GM18499 (cell line): ENCODE measurements at regions not wholly inside any gene's neighbourhood (a gene's known extent, or its start where the extent isn't known, plus 50 kb on each side); places are given as distances from the start of the nearest gene placed in this dataset.
"Not testable (repeated sequence)": the region's sequence is repeated elsewhere in the genome, so short reads cannot be mapped to it uniquely, and the experiment has no call there.

Experiments
- ATAC-seq: cut with Tn5 transposase; IDR thresholded peaks from one replicate; pipeline ENCODE4 v1.9.1; 2021; ENCODE audit warnings: moderate number of reproducible peaks; ENCODE audit not compliant: insufficient read depth, unreplicated experiment

DNA sequence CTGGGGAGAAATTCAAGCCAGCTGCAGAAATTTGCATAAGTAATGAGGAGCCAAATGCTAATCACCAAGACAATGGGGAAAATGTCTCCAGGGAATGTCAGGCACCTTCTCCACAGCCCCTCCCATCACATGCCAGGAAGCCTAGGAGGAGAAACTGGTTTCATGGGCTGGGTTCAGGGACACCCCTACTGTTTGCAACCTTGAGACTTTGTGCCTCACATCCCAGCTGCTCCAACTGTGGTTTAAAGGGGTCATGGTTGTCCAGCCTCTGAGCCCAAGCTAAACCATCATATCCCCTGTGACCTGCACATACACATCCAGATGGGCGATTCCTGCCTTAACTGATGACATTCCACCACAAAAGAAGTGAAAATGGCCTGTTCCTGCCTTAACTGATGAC, 258.4 kb upstream of the GULP1 start:
- ATAC-seq, result not testable (repeated sequence)

DNA sequence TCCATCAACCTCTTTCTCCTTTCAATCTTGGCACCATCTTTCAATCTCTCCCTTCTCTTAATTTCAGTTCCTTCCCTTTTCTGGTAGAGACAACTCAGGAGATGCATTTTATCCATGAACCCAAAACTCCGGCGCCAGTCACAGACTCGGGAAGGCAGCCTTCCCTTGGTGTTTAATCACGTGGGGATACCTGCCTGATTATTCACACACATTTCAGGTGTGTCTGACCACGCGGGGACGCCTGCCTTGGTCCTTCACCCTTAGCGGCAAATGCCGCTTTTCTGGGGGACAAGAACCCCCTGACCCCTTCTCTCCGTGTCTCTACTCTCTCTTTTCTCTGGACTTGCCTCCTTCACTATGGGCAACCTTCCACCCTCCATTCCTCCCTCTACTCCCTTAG, 257.6 kb upstream of the GULP1 start:
- not testable (repeated sequence) for ATAC-seq

DNA sequence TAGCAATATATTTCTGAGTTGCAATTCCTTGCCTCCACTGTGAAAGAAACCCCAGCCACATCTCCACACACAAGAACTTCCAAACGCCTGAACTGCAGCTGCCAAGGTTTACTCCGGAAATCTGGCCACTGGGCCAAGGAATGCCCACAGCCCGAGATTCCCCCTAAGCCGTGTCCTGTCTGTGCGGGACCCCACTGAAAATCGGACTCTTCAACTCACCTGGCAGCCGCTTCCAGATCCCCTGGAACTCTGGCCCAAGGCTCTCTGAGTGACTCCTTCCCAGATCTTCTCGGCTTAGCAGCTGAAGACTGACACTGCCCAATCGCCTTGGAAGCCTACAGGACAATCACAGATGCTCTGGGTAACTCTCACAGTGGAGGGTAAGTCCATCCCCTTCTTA, 256.3 kb upstream of the GULP1 start:
- ATAC-seq, result not testable (repeated sequence)

DNA sequence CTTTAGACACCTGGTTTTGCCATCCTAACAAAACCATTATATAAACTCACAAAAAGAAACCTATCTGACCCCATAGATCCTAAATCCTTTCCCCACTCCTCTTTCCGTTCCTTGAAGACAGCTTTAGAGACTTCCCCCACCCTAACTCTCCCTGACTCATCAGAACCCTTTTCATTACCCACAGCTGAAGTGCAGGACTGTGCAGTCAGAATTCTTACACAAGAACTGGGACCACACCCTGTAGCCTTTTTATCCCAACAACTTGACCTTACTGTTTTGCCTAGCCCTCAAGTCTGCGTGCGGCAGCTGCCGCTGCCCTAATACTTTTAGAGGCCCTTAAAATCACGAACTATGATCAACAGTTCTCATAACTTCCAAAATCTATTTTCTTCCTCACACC, 254.9 kb upstream of the GULP1 start:
- ATAC-seq, result not testable (repeated sequence)

DNA sequence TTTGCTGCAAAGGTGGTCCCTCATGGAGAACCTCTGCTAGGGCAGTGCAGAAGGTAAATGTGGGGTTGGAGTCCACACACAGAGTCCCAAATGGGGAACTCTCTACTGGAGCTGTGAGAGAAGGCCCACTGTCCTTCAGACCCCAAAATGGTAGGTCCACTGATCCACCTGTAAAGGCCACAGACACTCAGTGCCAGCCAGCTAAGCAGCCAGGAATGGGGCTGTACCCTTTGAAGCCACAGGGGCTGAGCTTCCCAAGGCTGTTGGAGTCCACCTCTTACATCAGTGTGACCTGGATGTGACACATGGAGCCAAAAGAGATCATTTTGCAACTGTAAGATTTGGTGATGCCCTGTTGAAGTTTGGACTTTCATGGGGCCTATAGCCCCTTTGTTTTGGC, 252.4 kb upstream of the GULP1 start:
- ATAC-seq, result no peak

DNA sequence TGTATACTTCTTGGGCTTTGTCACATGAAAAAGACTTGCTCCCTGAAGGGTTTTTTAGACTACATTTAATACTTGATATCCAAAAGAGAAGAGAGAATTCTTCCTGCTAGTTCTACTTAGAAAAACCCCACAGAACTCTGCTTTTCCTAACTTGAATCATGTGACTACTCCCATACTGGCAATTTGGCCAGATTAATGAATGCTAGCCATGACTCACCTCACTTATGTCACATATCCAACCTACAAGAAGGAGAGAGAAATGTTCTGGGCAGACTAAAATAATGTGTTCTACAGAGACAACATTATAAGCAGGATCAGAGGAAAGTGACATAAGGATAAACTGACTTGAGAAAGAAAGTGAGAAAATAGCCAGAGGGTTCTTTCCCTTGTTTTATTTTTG, 249.3 kb upstream of the GULP1 start:
- no peak for ATAC-seq

DNA sequence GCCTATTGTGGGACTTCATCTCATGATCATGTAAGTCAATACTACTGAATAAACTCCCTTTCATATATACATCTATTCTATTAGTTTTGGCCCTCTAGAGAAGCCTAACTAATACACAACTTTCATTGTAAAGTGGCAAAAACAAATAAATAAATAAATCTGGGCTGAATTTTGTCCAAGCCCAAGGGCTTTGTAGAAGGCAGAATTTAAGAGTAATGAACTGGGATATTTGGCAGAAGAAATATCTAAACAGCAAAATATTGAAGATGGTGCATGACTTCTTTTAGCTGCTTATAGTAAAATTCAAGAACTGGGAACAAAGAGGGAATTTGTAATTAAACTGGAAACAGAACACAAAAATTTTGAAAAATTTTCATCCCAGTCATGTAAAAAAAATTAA, 246.7 kb upstream of the GULP1 start:
- no peak for ATAC-seq

DNA sequence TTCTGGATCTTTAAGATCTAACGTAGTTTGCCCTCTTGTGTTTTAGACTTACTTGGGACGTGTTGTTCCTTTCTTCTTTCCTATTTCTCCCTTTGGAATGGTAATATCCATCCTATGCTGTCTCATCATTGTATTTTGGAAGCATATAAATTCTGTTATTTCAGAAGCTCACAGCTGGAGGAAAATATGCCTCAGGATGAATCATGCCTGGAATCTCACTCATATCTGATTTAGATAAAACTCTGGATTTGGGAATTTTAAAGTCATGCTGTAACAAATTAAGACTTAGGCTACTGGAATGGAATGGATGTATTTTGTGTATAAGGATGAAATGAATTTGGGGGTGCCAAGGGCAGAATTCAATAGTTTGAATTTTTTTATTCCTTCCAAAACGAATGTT, 245.2 kb upstream of the GULP1 start:
- ATAC-seq, result no peak

DNA sequence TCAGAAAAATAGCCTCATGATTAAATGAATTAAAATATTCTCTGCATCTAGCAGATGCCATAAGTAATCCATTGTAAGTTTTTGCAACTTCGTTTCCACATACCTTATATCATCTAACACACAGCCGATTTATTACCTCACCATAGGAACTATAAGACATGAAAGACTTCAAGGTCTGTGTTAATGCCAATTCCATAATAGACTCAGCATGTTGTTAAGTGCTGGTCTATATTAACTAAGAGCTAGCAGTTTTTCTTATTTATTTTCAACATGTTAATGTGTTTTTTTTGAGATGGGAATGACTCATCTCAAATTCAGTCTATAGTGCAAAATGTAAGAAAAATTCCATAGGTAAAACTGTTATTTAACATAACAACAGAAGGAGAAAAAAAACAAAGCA, 243.9 kb upstream of the GULP1 start:
- ATAC-seq, result no peak

DNA sequence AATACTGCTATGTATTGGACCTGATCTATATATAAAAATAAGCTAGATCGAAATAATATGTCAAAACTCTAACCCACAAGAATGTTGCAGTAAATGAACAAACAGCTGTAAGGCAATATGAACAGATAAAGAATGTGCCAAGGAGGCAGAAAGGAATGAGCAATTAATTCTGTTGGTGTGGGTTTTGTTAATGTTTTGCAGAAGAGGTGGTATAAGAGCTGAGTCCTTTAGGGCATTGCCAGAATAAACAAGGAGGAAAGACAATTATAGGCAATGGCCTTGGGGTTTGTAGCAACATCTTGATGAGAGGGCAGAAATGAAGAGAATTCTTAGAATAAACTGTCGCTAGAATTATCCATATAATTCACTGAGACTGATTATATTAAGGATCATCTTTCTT, 240.9 kb upstream of the GULP1 start:
- ATAC-seq, result no peak

DNA sequence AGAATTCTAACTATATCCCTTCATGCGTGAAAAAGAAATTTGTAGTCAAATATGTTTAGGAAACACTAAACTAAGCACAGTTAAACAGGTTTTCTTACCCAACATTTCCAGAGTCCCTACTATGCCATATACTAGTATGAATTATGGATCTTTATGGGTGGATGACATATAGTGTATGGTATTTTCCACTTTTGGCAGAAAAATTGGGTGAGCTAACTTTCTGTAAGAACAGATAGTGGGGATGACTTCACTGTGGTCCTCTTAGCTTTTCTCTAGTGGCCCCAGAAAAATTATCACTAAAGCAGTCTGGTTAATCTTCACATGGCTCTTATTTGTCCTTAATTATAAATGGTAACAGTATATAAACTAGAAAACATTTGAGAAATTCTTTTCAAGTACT, 240.0 kb upstream of the GULP1 start:
- no peak for ATAC-seq

DNA sequence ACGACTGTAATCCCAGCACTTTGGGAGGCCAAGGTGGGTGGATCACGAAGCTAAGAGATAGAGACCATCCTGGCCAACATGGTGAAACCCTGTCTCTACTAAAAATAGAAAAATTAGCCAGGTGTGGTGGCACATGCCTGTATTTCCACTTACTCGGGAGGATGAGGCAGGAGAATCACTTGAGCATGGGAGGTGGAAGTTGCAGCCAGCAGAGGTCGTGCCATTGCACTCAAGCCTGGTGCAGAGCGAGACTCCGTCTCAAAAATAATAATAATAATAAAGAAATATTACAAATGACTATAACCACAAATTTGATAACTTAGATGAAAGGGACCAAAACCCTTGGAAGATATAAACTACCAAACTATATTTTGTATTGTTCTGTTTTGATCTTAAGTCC, 226.3 kb upstream of the GULP1 start:
- no peak for ATAC-seq

DNA sequence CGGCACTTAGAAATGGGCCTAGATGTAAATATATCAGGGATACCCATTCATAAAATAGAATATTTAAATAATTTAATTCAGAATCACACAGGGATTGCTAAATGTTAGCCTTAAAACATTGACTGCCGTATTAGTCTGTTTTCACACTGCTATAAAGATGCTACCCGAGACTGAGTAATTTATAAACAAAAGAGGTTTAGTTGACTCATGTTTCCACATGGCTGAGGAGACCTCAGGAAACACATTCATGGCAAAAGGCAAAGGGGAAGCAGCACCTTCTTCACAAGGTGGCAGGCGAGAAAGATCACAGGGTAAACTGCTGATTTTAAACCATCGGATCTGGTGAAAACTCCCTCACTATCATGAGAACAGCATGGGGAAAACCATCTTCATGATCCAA, 223.6 kb upstream of the GULP1 start:
- no peak for ATAC-seq

DNA sequence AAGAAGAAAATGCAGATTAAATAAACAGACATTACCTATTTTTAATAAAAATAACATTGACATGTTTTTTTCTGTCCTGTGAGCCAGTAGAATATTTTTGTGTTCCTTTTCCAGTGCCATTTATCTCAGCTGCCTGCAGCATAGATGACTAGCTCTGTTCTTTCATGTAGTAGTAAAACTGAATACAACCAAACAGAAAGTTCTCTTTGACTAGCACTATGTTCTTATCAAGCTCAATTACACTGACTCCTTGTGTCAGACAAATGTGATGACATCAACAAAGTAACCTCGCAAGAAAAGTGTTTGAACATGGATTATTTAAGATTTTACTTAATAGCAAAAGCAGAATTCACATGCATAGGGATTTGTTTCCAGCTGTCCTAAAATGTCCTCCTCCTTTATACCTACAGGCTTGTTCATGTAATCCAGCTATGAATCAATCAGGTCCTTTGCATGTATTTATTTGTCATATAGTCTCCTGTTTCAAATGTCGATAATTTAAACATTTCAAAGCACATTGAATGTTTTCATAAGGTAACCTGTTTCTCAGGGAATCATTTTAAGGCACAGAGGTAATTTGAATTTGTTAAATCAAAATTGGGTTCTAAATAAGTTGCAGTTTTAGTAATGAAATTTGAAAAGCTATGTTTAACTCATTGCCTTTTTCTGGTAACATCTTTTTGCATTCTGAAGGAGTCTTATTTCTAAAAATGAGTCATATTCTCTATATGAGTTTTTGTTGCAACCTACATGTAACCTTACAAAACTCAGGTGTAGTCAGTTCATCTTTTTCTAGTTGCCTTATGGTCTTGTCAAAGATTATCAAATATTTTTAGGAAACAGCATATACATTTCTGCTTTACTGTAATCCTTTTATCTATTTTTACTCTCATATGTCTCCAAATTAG, 215.3 kb upstream of the GULP1 start:
- ATAC-seq, result peak; percentile 81

DNA sequence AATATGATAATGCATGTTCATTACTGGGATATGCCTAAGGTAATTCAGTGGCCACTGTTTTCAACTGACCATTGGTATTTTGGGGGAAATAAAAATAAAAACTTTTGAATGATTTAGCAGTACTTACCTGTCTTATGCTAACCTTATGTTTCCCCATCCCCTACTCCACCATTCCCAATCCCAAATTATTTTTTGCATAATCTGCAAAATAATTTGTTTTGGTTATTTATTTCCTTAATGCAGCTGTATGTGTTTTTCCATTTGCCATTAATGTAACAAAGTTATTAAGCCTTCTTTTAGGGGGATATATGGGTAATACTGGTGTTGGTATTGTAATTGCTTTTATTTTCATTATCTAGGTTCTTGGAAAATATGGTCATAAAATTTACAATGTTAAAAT, 213.9 kb upstream of the GULP1 start:
- ATAC-seq, result no peak

DNA sequence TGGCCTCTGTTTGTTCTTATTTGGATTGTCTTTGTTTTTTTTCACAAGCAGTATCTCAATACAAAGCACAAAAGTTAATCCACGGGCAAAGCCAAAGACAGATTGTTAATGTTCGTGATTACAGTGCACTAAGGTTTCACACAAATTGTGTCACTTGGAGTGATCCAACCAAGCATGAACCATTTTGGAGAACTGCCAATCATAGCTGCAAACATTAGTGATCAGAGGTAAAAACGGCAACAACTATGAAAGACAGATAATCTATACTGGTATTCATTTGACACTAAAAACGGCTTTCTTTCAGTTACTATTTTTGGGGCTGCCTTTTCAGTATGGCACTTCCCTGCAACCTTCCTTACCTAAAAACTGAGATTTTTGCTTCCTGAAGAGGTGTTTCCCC, 213.1 kb upstream of the GULP1 start:
- no peak for ATAC-seq

DNA sequence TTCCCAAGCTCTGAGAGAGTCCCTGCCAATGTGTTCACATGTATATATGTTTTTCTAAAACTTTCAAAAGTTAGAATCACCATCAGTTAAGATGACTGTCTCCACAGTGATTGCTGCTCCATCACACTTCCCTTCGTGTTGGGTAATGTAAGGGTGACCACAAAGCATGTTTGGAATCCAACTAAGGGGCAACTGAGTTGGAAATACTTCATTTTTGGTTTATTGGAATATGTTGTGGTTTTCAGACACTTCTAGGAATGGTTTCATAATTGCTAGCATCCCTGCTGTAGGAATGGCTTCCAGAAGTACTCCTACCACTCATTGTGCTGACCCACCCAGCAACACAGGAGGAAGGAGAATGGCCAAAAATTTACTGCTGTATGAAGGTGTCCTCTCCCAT, 212.5 kb upstream of the GULP1 start:
- no peak for ATAC-seq

DNA sequence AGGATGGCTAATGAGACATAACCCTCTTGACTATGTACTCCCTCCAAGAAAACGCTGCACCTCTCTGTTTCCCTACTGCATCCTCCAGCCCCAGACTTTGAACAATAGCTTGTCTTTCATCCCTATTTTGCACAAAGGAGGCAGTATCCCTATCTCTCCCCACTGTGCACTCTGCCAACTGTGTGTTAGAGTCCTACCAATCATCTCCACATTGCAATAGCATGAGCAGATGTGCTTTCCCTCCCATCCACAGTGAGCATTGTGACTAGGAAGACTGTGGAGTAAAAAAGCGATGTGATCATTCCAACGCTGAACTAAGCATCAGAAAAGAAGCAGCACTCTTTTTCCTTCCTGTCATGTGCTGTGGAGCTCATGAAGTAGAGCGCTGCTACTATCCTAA, 206.3 kb upstream of the GULP1 start:
- ATAC-seq, result no peak

DNA sequence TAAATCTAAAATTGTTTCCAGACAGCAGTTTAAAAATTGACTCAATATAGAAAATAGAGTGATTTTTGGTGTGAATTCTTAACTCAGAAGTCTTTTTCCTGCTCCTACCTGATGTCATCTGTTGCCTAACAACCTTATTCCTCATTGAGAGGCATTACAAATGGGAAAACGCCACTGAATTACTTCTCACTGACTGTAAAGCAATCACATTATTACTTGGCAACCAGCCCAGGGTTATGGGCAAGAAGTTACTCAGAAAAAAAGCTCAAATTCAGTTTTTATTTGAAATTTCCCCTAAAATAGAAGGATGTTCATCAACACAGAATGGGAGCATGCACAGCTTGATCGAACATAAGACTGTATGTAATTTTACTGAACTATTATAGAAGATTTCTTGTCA, 201.8 kb upstream of the GULP1 start:
- ATAC-seq, result no peak

DNA sequence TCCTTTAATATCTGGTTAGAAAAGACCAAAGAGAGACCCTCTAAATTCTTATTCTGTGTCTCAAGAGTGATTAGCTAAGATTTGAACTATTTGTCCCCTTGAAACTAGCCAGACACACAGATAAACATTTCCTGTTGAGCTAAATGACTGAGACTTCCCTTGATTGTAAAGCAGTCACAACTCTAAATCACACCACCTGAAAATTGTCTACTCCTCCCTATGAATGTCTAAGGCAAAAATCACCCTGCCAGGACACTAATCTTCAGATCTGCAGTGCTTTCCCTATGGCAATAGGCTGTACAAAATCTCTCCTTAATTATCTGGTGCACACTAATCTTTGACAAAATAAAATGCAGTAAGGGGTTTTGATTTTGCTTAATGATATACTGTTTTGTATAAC, 200.5 kb upstream of the GULP1 start:
- ATAC-seq, result no peak

DNA sequence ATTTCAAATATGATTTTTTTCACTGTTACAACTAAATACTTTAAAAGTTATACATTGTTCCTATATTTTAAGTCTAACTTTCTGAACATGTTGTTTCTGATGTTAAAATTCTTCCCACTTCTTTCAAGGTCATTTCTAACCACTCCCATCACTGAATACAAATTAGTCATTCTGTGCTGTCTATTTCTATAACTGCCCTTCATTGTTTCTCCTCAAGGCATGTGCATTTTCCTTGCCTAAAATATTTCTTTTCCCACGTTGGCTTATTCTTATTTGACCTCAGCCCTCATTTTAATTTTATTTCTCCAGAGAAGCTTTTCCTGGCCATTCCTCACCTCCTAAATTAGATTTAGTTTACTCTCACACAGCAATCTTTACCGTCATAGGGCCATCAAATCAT, 198.9 kb upstream of the GULP1 start:
- ATAC-seq, result no peak

DNA sequence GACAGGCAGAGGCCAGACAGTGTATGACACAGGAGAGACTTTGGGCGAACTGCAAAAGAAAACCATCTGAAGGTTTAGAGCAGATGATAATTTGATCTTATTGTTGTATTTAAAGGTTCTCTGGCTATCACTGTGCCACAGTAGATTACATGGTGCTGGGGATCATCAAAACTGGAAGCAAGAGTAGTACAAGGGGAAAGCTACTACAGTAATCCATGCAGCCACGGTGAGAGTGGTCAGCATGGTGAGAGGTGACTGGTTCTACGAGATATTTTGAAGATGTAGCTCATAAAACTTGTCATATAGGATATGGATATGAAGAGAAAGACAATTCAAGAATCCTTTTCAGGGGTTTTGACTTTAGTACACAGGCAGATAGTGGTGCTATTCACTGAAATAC, 194.8 kb upstream of the GULP1 start:
- no peak for ATAC-seq
